GM21576 (cell line): ENCODE measurements at regions not wholly inside any gene's neighbourhood (a gene's known extent, or its start where the extent isn't known, plus 50 kb on each side); places are given as distances from the start of the nearest gene placed in this dataset.

Experiments
- ATAC-seq: cut with Tn5 transposase; IDR thresholded peaks from one replicate; pipeline ENCODE4 v1.9.1; 2021; ENCODE audit warnings: mild to moderate bottlenecking, moderate library complexity; ENCODE audit not compliant: unreplicated experiment

DNA sequence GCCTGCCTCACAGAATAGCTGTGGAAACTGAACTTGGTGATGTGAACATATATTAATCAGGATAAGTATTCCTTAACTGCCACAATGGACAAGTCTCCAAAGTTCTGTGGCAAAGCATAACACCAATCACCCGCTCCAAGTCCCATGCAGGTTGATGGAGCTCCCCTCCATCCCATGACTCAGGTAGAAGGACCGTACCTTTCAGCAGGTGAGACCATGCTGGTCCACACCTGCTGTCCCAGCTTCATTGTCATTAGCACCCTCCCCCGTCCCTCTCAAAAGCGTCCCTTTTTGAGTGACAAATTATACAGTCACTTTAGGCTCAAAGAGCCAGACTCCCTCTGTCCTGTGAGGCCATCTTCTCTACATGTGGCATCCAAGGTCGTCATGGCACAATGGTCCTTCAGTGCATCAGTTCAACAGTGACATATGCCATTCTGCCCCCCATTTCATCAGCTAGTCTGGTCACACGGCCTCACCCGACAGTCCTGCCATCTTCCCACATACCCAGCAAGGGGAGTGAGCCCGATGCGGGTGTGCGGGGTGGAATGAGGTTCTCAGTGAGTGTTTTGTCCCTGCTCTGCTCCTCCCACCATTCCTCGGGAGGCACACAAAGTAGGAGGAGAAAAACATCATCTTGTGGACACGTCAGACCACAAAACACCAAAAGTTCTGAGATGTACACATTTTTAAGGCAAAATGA is 136.7 kb upstream of the MYCN start:
- ATAC-seq = no peak

DNA sequence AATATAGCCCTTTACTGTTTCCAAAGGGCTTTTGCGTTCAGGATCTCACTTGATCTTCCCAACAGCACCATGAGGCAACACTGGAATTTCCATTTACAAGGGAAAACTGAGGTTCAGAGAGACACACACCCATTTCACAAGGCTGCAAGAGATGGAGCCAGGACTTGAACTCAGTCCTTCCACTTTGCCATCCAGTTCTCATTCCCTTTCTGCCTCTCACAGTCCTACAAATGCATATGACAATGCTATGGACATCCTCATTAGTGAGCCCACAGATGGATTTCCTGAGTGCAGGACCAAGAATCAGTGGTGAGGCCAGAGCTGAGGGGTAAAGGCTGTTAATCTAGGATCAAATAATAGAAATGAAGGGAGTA is 136.1 kb upstream of the MYCN start:
- no peak for ATAC-seq

DNA sequence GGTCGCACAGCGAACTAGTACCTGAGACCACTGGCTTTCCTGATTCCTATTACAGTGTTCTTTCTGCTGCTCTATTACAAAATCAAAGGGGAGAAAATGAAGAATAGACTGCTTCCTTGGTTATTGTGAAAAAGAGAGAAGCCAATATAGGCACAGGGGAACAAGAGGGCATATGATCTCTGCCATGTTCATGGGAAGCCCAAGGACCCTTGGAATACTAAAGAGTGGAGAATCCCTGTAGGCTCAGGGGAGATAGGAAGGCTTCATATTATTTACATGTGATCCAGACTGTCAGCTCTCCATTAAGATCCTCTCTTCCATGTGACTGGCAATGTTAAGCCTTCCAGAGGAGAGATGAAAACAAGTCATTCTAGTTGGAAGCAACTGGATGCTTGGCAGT is 135.7 kb upstream of the MYCN start:
- ATAC-seq = no peak

DNA sequence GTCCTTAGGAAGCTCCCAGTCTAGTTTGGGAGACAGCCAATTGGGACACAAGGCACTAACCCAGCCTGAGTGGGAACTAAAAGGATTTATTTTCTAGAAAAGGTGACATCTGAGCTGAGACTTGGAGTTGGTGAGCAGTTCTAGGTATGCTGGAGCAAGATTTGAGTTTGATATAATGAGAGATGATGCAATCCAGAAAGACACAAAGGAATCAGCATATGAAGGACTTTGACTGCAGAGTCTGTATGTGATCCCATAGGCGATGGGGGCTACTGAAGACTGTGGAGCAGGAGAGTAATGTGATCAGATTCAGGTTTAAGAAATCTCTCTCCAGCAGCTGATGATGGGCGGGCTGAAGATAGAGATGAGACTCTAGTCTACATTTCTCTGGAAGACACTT is 135.1 kb upstream of the MYCN start:
- ATAC-seq = no peak

DNA sequence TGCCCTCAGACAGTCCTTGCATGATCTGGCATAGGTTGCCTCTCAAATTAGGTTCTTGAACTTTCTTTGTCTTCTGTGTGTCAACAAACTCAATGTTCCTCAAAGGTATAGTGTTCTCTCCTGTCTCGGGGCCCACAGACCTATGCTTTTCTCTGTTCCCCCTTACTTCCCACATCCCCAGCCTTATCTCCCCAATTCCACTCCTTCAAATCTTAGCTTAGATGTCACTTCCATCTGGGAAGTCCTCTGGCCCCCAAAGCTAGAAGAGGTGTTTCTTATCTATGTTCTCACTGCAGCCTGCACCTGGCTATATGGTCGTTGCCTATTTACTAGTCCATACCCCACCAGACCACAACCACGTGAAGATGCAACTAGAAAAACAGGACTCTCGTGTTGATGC is 134.6 kb upstream of the MYCN start:
- ATAC-seq = no peak

DNA sequence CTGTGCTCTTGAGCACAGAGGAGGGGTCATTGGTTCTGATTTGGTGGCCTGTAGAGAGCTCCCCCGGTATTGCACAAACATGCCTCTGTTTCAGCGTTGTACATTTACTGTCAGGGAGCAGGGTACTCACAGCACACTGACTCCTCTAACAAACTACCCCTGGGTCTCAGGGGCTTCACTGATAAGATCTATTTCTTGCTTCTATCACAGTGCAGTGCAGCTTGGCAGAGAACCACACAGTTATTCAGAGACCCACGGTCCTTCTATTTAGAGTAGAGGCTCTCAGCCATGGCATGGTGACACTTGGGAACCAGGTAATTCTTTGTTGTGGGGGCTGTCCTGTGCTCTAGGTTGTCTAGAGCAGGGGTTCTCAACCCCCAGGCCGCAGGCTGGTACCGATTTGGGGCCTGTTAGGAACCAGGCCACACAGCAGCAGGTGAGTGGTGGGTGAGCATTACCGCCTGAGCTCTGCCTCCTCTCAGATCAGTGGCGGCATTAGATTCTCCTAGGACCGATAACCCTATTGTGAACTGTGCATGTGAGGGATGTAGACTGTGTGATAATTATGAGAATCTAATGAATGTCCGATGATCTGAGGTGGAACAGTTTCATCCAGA is 133.4 kb upstream of the MYCN start:
- no peak for ATAC-seq

DNA sequence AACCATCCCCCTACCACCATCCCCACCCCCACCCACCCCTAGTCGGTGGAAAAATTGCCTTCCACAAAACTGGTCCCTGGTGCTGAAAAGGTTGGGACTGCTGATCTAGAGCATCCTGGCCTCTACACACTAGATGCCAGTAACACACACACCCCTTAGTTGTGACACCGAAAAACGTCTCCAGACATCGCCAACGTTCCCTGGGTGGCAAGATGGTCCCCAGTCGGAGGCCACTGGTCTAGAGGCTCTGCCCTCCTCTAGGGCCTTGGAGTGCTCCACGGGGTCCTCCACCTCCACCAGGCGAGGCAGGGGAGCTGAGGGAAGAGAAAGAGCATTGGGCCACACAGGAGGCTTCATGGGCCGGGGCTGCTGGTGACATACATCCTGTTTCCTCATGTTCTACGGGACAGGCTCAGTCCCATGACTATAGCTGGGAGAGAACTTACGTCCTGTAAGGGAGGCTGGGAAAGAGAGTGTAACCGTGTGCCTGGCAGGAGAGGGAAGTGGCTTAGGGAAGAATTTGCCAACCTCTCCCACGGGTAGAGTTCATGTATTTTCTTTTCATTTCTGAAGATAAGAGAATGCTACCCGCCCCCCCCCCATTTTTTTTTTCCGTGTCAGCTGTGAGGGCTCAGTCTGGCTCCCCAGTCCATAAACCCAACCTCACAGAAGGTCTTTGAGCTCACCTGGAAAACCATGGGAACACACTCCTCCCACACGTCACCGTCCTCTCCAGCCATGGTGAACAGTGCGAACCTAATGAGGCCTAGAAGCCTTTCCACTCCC is 132.7 kb upstream of the MYCN start:
- no peak for ATAC-seq

DNA sequence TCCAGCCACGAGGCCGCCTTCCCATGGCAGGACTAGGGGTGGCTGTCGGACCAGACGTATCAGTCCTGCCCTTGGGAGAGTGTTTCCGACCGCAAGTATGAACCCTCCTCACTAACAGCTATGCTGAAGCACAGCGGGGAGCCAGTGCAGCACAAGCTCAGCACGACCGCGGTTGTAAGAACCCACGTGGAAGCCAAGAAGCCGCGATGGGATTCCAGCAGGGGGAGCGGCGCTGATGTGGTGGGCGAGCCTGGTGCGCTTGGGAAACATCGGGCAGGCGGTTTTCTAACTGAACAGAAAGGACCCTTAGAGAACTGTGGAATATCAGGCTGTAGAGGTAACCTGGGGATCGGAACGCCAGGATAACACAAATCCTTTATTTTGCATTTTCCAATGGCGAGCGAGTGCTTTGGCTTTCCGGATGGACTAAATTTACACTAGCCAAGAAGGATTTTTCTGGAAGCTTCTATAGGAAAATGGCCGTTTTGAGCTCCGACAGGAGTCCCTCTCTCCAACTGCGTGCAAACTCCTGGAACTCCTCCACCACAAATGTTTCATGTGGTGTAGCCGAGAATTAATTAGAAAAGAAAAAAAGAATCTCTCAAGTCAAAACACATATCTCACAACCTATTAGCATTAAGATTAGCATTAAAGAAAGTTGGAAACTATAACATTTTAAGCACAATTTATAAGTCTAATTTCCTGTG is 132.0 kb upstream of the MYCN start:
- no peak for ATAC-seq

DNA sequence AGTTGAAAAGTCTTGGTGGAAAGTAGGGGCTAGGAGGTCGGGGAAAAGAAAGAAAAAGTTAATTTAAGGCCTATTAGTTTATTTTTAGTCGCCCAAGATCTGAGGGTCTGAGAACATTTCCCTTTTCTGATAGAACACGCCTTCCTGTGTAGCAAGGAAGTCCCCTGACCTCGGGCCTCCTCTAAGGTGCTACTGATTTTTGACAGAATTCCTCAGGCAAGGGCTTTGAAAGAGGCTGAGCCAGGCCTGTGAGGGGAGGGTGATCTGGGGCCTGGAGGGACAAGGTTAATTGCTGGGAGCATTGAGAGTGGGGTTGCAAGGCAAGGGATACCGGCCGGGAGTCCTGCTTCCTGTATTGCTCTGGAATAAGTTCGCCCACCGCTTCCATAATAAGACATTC is 131.4 kb upstream of the MYCN start:
- ATAC-seq = no peak

DNA sequence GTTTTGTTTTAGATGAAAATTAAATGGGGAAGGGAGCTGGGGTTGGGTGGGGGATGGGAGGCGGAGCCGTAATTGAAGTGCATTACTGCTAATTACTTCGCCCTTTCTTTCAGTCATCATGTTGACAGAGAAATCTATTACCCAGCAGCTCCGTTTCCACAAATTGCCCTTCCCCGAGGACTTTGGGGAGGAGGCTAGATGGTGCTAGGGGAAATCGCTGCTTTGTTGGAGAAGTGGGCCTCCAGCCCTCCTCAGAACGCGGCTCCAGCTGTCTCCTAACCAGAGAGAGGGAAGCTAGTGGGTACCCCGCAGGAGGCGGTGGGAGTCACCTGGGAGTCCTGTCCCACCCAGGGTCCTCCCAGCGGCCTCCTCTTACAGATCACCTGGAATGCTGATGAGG is 130.9 kb upstream of the MYCN start:
- ATAC-seq = no peak

DNA sequence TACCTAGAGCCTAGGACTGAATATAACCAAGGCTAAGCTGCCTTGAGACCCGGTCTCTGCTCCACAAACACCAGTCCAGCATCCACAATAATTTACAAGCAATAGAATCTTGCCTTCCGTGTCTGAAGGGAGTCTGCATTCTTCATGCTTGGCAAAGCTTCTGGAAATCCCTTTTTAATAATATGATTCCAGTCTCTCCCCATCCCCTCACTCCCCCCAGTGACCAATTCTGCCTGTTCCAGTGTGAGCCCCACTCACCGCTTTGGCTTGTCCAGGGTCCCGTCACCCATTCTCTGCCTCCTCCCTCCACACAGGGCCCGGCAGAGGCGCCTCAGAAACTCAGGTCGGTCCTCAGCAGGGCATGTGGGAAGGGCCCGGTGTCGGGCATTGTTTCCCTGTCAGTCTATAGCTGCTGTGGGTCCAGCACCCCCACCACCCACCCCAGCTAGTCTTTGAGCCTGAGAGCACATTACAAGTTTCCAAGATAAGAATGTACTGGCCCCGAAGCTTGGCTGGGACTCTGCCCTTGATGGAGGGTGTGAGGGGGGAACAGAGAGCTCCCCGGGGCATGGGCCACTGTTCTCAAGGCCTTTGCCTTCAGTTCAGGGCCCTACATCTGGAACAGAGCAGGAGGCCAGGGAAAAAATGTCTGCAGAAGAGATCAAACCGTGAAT is 129.7 kb upstream of the MYCN start:
- ATAC-seq = no peak

DNA sequence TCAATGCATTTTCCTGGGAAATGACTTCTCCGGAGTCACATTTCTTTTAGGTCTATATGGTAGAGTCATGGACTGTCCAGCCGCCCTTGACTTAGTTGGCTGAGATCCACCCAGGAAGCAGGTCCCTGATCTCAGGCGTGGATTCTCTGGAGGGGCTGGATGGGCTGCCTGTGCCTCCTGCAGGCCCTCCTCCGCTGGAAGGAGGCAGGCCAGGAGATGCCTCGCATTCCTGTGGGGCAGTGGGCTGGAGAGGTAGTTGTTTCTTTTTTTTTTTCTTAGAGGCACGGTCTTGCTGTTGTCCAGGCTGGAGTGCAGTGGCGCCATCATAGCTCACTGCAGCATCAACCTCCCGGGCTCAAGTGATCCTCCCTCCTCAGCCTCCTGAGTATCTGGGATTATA is 129.0 kb upstream of the MYCN start:
- ATAC-seq = no peak

DNA sequence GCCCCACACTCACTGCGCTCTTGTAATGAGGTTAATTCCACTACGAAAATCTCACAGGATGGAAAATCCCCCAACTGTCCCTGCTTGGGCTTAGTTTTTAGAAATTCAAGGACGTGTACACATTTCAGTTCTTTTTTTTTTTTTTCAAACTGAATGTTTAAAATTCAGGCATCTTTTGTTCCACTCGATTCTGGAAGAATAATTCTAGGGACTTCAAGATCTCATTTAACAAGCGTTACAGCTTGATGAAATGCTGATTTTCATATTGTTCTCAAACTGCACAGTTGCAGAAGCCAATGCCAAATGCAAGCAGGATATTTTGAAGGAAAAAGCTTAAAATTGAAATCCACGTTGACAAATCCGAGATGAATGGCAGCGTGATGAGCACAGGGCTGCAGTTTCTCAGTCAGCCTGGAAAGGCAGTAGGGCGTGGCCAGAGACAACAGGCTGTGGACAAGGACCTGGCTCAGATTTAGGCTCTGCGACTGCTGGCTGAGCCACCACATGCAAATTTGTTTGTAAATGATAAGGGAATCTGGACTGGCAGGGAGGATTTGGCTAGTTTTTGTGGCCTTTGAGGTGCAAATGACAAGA is 128.1 kb upstream of the MYCN start:
- ATAC-seq = no peak

DNA sequence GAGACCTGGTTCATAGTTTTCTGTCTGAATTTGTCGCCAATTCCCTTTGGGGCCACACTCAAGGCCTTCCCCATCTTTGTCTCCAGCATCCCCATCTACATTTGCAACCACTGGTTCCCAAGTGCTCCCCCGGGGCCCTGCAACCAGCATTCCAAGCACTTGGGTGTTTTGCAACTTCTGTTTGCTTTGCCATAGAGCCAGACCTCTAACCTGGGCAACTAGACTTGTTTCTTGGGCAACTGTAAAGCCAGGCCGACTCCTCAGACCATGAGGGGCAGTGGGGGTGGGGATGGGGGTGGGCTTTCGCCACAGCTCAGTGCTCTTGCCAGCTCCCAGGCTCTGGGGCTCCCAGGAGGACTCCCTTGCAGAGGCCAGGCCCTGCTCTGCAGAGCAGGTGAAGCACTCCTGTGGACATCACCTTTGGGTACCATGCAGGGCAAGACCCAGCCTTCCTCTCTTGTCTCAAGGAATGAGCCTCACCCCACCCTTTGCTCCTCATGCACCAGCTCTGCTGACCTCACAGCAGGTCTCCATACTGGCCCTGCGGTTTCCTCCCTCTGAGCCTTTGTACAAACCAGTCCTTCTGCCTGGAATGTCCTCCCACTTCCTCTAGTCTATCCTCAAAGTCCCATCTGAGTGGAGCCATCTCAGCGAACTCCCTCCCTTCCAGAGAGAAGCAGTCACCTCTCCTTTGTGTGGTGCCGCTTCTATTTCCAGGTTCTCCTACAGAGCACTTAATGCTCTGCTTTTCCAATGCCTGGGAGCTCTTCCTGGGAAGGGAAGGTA is 126.7 kb upstream of the MYCN start:
- no peak for ATAC-seq

DNA sequence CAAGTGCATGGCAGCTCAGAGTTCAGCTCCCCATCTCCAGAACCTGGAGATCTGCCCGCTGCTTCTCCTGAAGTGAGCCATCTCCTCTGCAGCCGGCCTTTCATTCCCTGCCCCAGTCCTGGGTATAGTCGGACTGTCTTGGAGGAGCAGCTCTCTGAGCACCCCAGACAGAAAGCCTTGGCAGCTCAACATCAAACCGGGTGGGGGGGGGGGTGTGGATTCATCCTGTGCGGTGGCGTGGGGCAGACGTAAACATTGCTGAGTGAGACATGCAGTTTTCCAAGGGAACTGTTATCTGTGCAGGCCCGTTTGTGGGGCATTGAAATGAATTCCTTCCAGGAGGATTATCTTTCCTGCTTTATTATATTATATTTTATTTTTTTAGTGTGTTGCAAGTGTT is 125.9 kb upstream of the MYCN start:
- no peak for ATAC-seq

DNA sequence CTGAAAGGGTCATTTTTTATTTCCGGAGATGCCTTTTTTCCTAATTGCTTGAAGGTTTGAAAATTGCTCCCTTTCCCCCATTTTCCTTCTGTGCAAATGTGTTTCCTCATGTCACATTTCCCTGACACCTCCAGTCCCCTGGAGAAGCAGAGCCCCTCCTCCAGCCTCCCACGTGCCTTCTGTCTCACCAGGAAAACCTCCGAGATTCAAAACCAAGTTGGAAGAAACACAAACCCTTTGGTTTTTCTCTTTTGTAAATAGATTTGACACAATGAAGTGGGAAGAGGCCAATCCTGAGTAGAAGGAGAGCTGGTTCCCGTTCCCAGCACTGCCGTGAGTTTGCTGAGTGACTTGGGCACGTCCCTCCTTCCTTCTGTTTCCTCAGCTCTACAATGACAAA is 125.4 kb upstream of the MYCN start:
- ATAC-seq = no peak

DNA sequence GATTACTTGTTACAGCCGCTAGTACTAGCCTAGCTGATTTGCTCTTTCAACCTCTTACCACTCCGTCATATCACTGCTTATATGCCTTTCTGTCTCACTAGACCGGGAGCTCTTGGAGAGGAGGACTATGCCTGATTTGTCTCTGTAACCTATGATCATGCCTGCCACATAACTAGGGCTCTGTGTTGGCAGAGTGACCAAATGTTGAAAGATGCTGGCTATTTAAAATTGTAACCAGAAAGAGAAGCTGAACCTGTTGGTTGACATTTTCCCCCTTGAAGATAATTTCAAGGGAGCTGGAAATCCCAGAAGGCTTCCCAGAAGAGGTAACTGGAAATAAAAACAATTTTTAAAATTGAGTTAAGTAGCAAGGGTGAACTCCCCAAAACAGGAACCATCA is 124.1 kb upstream of the MYCN start:
- ATAC-seq = no peak

DNA sequence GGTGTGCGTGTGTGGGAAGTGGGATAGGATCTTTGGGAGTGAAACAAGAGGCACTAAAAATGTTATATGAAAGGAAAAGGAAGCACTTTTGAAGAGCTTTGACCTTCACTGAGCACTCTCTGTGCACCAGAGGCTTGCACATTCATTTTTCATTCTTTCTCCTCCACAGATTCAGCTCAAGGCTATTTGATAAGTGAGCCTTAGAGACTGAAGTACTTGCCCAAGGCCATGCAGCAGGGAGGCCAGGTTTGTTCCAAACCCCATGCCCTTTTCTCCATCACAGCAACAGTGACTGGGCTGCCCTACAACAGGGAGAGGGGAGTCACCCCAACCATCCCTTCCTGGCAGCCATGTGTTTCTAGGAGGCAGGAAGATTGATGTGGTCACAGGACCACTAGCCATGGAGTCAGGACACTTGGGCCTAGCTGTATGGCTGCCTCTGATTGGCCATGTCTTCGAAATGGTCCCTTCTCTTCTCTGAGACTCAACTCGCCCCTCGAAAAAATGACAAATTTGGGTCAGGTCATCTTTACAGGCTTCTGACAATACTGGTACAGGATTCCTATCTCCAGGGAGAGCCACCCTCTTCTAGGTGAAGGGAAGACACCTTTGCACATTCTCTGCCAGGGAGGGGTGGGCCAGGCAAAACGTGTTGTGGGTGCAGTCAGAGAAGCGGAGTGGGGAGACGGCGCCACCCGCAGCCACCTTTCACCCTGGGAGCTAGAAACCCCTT is 123.5 kb upstream of the MYCN start:
- no peak for ATAC-seq

DNA sequence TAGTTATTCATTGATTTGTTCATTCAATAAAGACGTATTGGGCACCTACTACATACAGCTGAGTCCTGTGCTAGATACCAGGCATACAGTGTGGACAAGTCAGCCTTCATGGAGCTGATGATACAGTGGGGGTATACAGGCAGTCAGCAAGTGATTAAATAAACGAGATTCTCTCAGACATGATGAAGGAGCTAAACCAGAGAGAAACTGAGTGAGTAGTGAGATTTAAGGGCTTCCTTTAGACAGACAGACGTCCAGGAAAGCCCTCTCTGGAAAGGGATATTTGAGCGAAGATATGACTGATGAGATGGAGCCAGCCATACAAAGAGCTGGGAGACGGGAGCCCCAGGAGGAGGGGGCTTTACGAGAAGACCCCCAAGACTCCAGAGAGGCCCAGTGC is 122.6 kb upstream of the MYCN start:
- ATAC-seq = no peak
